ENCODE measurements at regions not wholly inside any gene's neighbourhood (a gene's known extent, or its start where the extent isn't known, plus 50 kb on each side); places are given as distances from the start of the nearest gene placed in this dataset.

- 5 to 6% methylated on average over 9 of the region's 9 CpGs for WGBS, 2 donors
- Histone ChIP-seq H3K4me1 (ENCODE audit: control insufficient read depth in 2 of 2, insufficient read depth in 2 of 2, low read length in 1 of 2) (no peaks in the 10 kb centered on the region), H3K27me3 (ENCODE audit: control insufficient read depth in 1 of 2, insufficient read depth in 2 of 2, low read length in 2 of 2) (no peaks in the 10 kb centered on the region), H3K36me3 (ENCODE audit: control insufficient read depth in 2 of 2, insufficient read depth in 2 of 2, low read length in 1 of 2) (no peaks in the 10 kb centered on the region), H3K9me3 (ENCODE audit: control insufficient read depth in 2 of 2, insufficient read depth in 1 of 2, low read depth in 1 of 2, low read length in 1 of 2) (no peaks in the 10 kb centered on the region), H3K4me3 (ENCODE audit: low read depth in 1 of 2, low read length in 2 of 2) (peak overlapping the region; percentile 26 to 44), H3K27ac (ENCODE audit: low read depth in 2 of 2, low read length in 1 of 2) (peak overlapping the region; percentile 47 to 76)
Observed at GRCh38 chr11:10934293-10934860, 76.5 kb upstream of the ZBED5 start.

GRCh38 chr11:10933455-10934292 is 75.8 kb upstream of the ZBED5 start:
- H3K27ac ChIP-seq (ENCODE audit: low read depth in 2 of 2, low read length in 1 of 2), result peak overlapping the region; percentile 47 to 76
- H3K4me3 ChIP-seq (ENCODE audit: low read depth in 1 of 2, low read length in 2 of 2), result peak overlapping the region; percentile 26 to 44
- no peaks in the 10 kb centered on the region for H3K27me3 ChIP-seq (ENCODE audit: control insufficient read depth in 1 of 2, insufficient read depth in 2 of 2, low read length in 2 of 2)

GRCh38 chr11:10932976-10933375 is 75.1 kb upstream of the ZBED5 start:
- WGBS, 2 donors, result 90 to 91% methylated on average over 5 of the region's 5 CpGs
- Histone ChIP-seq H3K36me3 (ENCODE audit: control insufficient read depth in 2 of 2, insufficient read depth in 2 of 2, low read length in 1 of 2) (no peaks in the 10 kb centered on the region), H3K9me3 (ENCODE audit: control insufficient read depth in 2 of 2, insufficient read depth in 1 of 2, low read depth in 1 of 2, low read length in 1 of 2) (no peaks in the 10 kb centered on the region), H3K4me1 (ENCODE audit: control insufficient read depth in 2 of 2, insufficient read depth in 2 of 2, low read length in 1 of 2) (no peaks in the 10 kb centered on the region), H3K27me3 (ENCODE audit: control insufficient read depth in 1 of 2, insufficient read depth in 2 of 2, low read length in 2 of 2) (no peaks in the 10 kb centered on the region), H3K27ac (ENCODE audit: low read depth in 2 of 2, low read length in 1 of 2) (no peak overlapping the region), H3K4me3 (ENCODE audit: low read depth in 1 of 2, low read length in 2 of 2) (no peak overlapping the region)

More at GRCh38 chr11:10933455-10934292, 75.8 kb upstream of the ZBED5 start:
- Histone ChIP-seq H3K36me3 (ENCODE audit: control insufficient read depth in 2 of 2, insufficient read depth in 2 of 2, low read length in 1 of 2) (no peaks in the 10 kb centered on the region), H3K4me1 (ENCODE audit: control insufficient read depth in 2 of 2, insufficient read depth in 2 of 2, low read length in 1 of 2) (no peaks in the 10 kb centered on the region), H3K9me3 (ENCODE audit: control insufficient read depth in 2 of 2, insufficient read depth in 1 of 2, low read depth in 1 of 2, low read length in 1 of 2) (no peaks in the 10 kb centered on the region)
- 6% methylated on average over 20 of the region's 20 CpGs for WGBS, 2 donors

GRCh38 chr11:10931761-10932670 is 74.2 kb upstream of the ZBED5 start:
- Histone ChIP-seq H3K4me1 (ENCODE audit: control insufficient read depth in 2 of 2, insufficient read depth in 2 of 2, low read length in 1 of 2) (no peaks in the 10 kb centered on the region), H3K27ac (ENCODE audit: low read depth in 2 of 2, low read length in 1 of 2) (peak overlapping the region; percentile 87 to 88), H3K9me3 (ENCODE audit: control insufficient read depth in 2 of 2, insufficient read depth in 1 of 2, low read depth in 1 of 2, low read length in 1 of 2) (no peaks in the 10 kb centered on the region), H3K4me3 (ENCODE audit: low read depth in 1 of 2, low read length in 2 of 2) (peak overlapping the region; percentile 49 to 64), H3K36me3 (ENCODE audit: control insufficient read depth in 2 of 2, insufficient read depth in 2 of 2, low read length in 1 of 2) (no peaks in the 10 kb centered on the region), H3K27me3 (ENCODE audit: control insufficient read depth in 1 of 2, insufficient read depth in 2 of 2, low read length in 2 of 2) (no peaks in the 10 kb centered on the region)
- 20 to 22% methylated on average over 14 of the region's 14 CpGs for WGBS, 2 donors

GRCh38 chr11:10930972-10931760 is 73.3 kb upstream of the ZBED5 start:
- H3K4me3 ChIP-seq (ENCODE audit: low read depth in 1 of 2, low read length in 2 of 2), result peak overlapping the region; percentile 49 to 64
- peak overlapping the region; percentile 87 to 88 for H3K27ac ChIP-seq (ENCODE audit: low read depth in 2 of 2, low read length in 1 of 2)
- no peaks in the 10 kb centered on the region for H3K4me1 ChIP-seq (ENCODE audit: control insufficient read depth in 2 of 2, insufficient read depth in 2 of 2, low read length in 1 of 2)
- no peaks in the 10 kb centered on the region for H3K9me3 ChIP-seq (ENCODE audit: control insufficient read depth in 2 of 2, insufficient read depth in 1 of 2, low read depth in 1 of 2, low read length in 1 of 2)
- no peaks in the 10 kb centered on the region for H3K27me3 ChIP-seq (ENCODE audit: control insufficient read depth in 1 of 2, insufficient read depth in 2 of 2, low read length in 2 of 2)
- WGBS, 2 donors, result 0 to 1% methylated on average over 68 to 69 of the region's 69 CpGs
- no peaks in the 10 kb centered on the region for H3K36me3 ChIP-seq (ENCODE audit: control insufficient read depth in 2 of 2, insufficient read depth in 2 of 2, low read length in 1 of 2)

- WGBS, 2 donors, result 7% methylated on average over 32 to 35 of the region's 35 CpGs
- Histone ChIP-seq H3K27ac (ENCODE audit: low read depth in 2 of 2, low read length in 1 of 2) (peak overlapping the region; percentile 87 to 88), H3K4me3 (ENCODE audit: low read depth in 1 of 2, low read length in 2 of 2) (peak overlapping the region; percentile 49 to 64), H3K27me3 (ENCODE audit: control insufficient read depth in 1 of 2, insufficient read depth in 2 of 2, low read length in 2 of 2) (no peaks in the 10 kb centered on the region), H3K9me3 (ENCODE audit: control insufficient read depth in 2 of 2, insufficient read depth in 1 of 2, low read depth in 1 of 2, low read length in 1 of 2) (no peaks in the 10 kb centered on the region), H3K4me1 (ENCODE audit: control insufficient read depth in 2 of 2, insufficient read depth in 2 of 2, low read length in 1 of 2) (peaks cover 0 to under 1% of the 10 kb centered on the region in 2 donors), H3K36me3 (ENCODE audit: control insufficient read depth in 2 of 2, insufficient read depth in 2 of 2, low read length in 1 of 2) (no peaks in the 10 kb centered on the region)
Observed at GRCh38 chr11:10930224-10930971, 72.5 kb upstream of the ZBED5 start.

GRCh38 chr11:10927538-10927937 is 69.7 kb upstream of the ZBED5 start:
- H3K4me1 ChIP-seq (ENCODE audit: control insufficient read depth in 2 of 2, insufficient read depth in 2 of 2, low read length in 1 of 2), result peaks cover 0 to 2% of the 10 kb centered on the region in 2 donors
- H3K9me3 ChIP-seq (ENCODE audit: control insufficient read depth in 2 of 2, insufficient read depth in 1 of 2, low read depth in 1 of 2, low read length in 1 of 2), result no peaks in the 10 kb centered on the region
- no peaks in the 10 kb centered on the region for H3K36me3 ChIP-seq (ENCODE audit: control insufficient read depth in 2 of 2, insufficient read depth in 2 of 2, low read length in 1 of 2)
- WGBS, 2 donors, result 19 to 29% methylated on average over 1 of the region's 1 CpG
- peak overlapping the region in 1 of 2 donors; percentile 36 for H3K27ac ChIP-seq (ENCODE audit: low read depth in 2 of 2, low read length in 1 of 2)
- no peak overlapping the region for H3K4me3 ChIP-seq (ENCODE audit: low read depth in 1 of 2, low read length in 2 of 2)
- no peaks in the 10 kb centered on the region for H3K27me3 ChIP-seq (ENCODE audit: control insufficient read depth in 1 of 2, insufficient read depth in 2 of 2, low read length in 2 of 2)

GRCh38 chr11:10926801-10927211 is 69.0 kb upstream of the ZBED5 start:
- H3K9me3 ChIP-seq (ENCODE audit: control insufficient read depth in 2 of 2, insufficient read depth in 1 of 2, low read depth in 1 of 2, low read length in 1 of 2), result no peaks in the 10 kb centered on the region
- no peaks in the 10 kb centered on the region for H3K36me3 ChIP-seq (ENCODE audit: control insufficient read depth in 2 of 2, insufficient read depth in 2 of 2, low read length in 1 of 2)
- H3K4me1 ChIP-seq (ENCODE audit: control insufficient read depth in 2 of 2, insufficient read depth in 2 of 2, low read length in 1 of 2), result peaks cover 0 to 2% of the 10 kb centered on the region in 2 donors
- no peaks in the 10 kb centered on the region for H3K27me3 ChIP-seq (ENCODE audit: control insufficient read depth in 1 of 2, insufficient read depth in 2 of 2, low read length in 2 of 2)
- H3K27ac ChIP-seq (ENCODE audit: low read depth in 2 of 2, low read length in 1 of 2), result no peak overlapping the region
- no peak overlapping the region for H3K4me3 ChIP-seq (ENCODE audit: low read depth in 1 of 2, low read length in 2 of 2)
